GM12878 (cell line): ENCODE measurements at regions not wholly inside any gene's neighbourhood (a gene's known extent, or its start where the extent isn't known, plus 50 kb on each side); places are given as distances from the start of the nearest gene placed in this dataset.

Experiments
- ATAC-seq: fragments of 200-7000 bp; cut with Tn5 transposase; 3 replicates; pipeline ENCODE4 v1.9.1; 2020; ENCODE audit warnings: mild to moderate bottlenecking, moderate library complexity
- BruUV-seq: library from RNA; stranded (reverse); fragments of 400-500 nt; replicated peaks from 2 replicates; lab custom pipeline; 2021; lab: Mats Ljungman, UMichigan
- CTCF ChIA-PET: fragments of 300-600 bp; sonication (Branson Sonifier 250); formaldehyde crosslinking; extraction: SDS; loops from one replicate; lab custom pipeline; 2021; ENCODE audit warnings: inconsistent platforms; lab: Yijun Ruan, JAX
- POLR2A ChIA-PET: fragments of 350-600 bp; formaldehyde crosslinking; extraction: SDS; loops from one replicate; lab custom pipeline; 2021; ENCODE audit warnings: inconsistent platforms; lab: Charles Lee
- RAD21 ChIA-PET: fragments of 300-600 bp; sonication (Branson Sonifier 250); formaldehyde crosslinking; loops from one replicate; lab custom pipeline; 2023; ENCODE audit warnings: antibody characterized with exemption; ENCODE audit not compliant: unreplicated experiment; lab: Charles Lee
- SMC1A ChIA-PET: fragments of 300-600 bp; sonication (Branson Sonifier 250); formaldehyde crosslinking; loops from one replicate; lab custom pipeline; 2023; ENCODE audit not compliant: unreplicated experiment, uncharacterized antibody; lab: Charles Lee
- DNase-seq: peaks from one replicate; pipeline ENCODE4 v3.0.0-alpha.2; 2011; ENCODE audit warnings: low read depth, low spot score
- FAIRE-seq: peaks from 3 replicates; lab custom pipeline; 2011; peaks lifted over from hg19 to GRCh38; lab: Jason Lieb, UNC
- H2AFZ ChIP-seq: 2 replicates; pipeline ENCODE4 v1.6.0; 2011; ENCODE audit warnings: low read depth, low read length, control low read depth; ENCODE audit not compliant: control insufficient read depth
- H3K27ac ChIP-seq: 2 replicates; pipeline ENCODE4 v1.5.1; 2011; ENCODE audit warnings: control low read depth; ENCODE audit not compliant: control insufficient read depth, insufficient read depth
- H3K27me3 ChIP-seq, 2 experiments: replicated peaks in 1 of 2; 2 replicates each; pipeline versions ENCODE4 v1.6.0 to v1.6.1; 2011; ENCODE audit warnings: low read length in 1 of 2; ENCODE audit not compliant: control insufficient read depth in 2 of 2, insufficient read depth in 2 of 2
- H3K36me3 ChIP-seq, 2 experiments: 2 replicates each; pipeline ENCODE4 v1.5.1; 2011; ENCODE audit warnings: low read length in 1 of 2; ENCODE audit not compliant: control insufficient read depth in 2 of 2, insufficient read depth in 2 of 2
- H3K4me1 ChIP-seq: 2 replicates; pipeline ENCODE4 v1.6.1; 2011; ENCODE audit warnings: mild to moderate bottlenecking, low read length, moderate library complexity, mixed read lengths; ENCODE audit not compliant: control insufficient read depth, insufficient read depth
- H3K4me2 ChIP-seq: 2 replicates; pipeline ENCODE4 v1.6.0; 2011; ENCODE audit warnings: control low read depth; ENCODE audit not compliant: control insufficient read depth, insufficient read depth
- H3K4me3 ChIP-seq: fragments of 200-600 bp; sonication (generic); 2 replicates; pipeline ENCODE4 v1.5.1; 2016
- H3K79me2 ChIP-seq: 2 replicates; pipeline ENCODE4 v1.6.0; 2011; ENCODE audit warnings: low read length; ENCODE audit not compliant: control insufficient read depth, insufficient read depth
- H3K9ac ChIP-seq: 2 replicates; pipeline ENCODE4 v1.8.0; 2011; ENCODE audit warnings: low read length, control low read depth, mixed read lengths; ENCODE audit not compliant: control insufficient read depth, insufficient read depth
- H3K9me3 ChIP-seq: replicated peaks from 3 replicates; pipeline ENCODE4 v1.5.1; 2011; ENCODE audit warnings: mild to moderate bottlenecking, low read length; ENCODE audit not compliant: control insufficient read depth, insufficient read depth
- H4K20me1 ChIP-seq: 2 replicates; pipeline ENCODE4 v1.6.0; 2011; ENCODE audit not compliant: control insufficient read depth, insufficient read depth
- BCL11A ChIP-seq: IDR thresholded peaks from 2 replicates; pipeline ENCODE4 v1.6.1; 2011; ENCODE audit warnings: low read depth, low read length
- DPF2 ChIP-seq: fragments of 450-650 bp; IDR thresholded peaks from 2 replicates; pipeline ENCODE4 v1.6.1; 2017; ENCODE audit warnings: mild to moderate bottlenecking
- HDAC2 ChIP-seq: fragments of 200-600 bp; sonication (generic); IDR thresholded peaks from 2 replicates; pipeline ENCODE4 v1.6.1; 2017
- POLR2AphosphoS5 ChIP-seq: IDR thresholded peaks from 2 replicates; pipeline ENCODE4 v1.6.1; 2011; ENCODE audit warnings: mild to moderate bottlenecking, low read length, inconsistent platforms
- RAD51 ChIP-seq: fragments of 450-650 bp; IDR thresholded peaks from 2 replicates; pipeline ENCODE4 v1.6.1; 2016; ENCODE audit warnings: moderate library complexity, mild to moderate bottlenecking, inconsistent platforms
- WGBS: methylation state at CpG from one replicate; pipeline ENCODE4 v1.1.6; 2016; ENCODE audit warnings: low lambda C conversion rate; ENCODE audit not compliant: insufficient replicate concordance, insufficient coverage; ENCODE audit errors: missing lambda C conversion rate; 5-methylcytosine and 5-hydroxymethylcytosine counted together
- in situ Hi-C: fragments of 300-500 bp; cut with MboI; formaldehyde crosslinking; loops from 9 replicates; pipeline ENCODE4 v1.14.3; 2018; ENCODE audit warnings: mixed read lengths
- intact Hi-C: fragments of 100-400 bp; cut with micrococcal nuclease; formaldehyde crosslinking; loops from one replicate; pipeline ENCODE4 v1.14.2; 2022; ENCODE audit not compliant: unreplicated experiment
- TF ChIP-seq, protein P1 (sequence below): fragments of 450-650 bp; IDR thresholded peaks from 2 replicates; pipeline ENCODE4 v1.6.1; 2017; ENCODE audit warnings: mild to moderate bottlenecking, moderate library complexity
- TF ChIP-seq, protein P2 (sequence below): fragments of 450-650 bp; IDR thresholded peaks from 2 replicates; pipeline ENCODE4 v1.6.1; 2017; ENCODE audit warnings: mild to moderate bottlenecking
- TF ChIP-seq, protein P3 (sequence below): fragments of 450-650 bp; IDR thresholded peaks from 2 replicates; pipeline ENCODE4 v1.6.1; 2016; ENCODE audit warnings: mild to moderate bottlenecking, moderate library complexity, borderline replicate concordance
- TF ChIP-seq, protein P4 (sequence below): fragments of 450-650 bp; IDR thresholded peaks from 2 replicates; pipeline ENCODE4 v1.6.1; 2016; ENCODE audit warnings: mild to moderate bottlenecking

DNA sequence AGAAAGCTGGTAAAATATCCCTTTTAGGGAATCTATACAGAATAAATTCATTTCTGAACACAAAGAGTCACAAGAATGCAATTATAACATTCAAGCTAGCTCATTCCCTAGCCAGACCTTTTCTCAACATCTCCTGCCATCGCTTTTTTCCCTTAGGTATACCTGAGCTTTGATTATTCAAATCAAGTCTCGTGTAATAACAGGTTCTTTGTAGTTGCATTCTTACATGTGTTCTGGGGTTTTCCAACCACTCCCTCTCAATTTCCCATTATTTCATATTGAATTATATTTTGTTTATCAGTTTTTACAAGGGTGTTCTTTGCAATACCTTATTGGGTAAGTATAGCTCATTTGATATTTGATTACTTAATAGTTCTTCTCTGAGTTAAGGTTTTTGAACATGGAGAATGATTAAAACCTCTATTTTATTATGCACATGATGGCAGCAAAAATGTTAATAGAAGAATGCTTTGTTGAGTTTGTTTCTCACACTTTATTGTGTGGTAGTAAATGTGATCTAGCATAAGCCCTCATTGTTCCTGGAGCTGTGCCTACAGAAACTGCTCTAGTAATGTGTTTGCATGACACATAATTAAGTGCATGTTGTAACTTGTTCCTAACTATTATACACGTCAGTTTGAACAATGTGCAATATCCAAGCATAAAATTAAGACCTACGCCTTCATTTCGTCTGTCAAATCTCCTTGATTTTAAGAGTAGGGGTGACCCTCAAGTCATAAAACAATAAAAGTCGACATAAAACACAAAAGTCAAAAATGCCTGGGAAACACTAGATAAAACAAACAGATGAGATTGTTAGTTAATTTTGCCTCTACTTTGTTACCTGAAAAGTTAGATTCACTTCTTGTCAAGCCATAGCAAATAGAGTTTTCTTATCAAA is 124.0 kb upstream of the POF1B start:
- 37% methylated on average over 6 of the region's 6 CpGs for WGBS
- POLR2A ChIA-PET = no interaction called here
- TF ChIP-seq, protein P1, sequence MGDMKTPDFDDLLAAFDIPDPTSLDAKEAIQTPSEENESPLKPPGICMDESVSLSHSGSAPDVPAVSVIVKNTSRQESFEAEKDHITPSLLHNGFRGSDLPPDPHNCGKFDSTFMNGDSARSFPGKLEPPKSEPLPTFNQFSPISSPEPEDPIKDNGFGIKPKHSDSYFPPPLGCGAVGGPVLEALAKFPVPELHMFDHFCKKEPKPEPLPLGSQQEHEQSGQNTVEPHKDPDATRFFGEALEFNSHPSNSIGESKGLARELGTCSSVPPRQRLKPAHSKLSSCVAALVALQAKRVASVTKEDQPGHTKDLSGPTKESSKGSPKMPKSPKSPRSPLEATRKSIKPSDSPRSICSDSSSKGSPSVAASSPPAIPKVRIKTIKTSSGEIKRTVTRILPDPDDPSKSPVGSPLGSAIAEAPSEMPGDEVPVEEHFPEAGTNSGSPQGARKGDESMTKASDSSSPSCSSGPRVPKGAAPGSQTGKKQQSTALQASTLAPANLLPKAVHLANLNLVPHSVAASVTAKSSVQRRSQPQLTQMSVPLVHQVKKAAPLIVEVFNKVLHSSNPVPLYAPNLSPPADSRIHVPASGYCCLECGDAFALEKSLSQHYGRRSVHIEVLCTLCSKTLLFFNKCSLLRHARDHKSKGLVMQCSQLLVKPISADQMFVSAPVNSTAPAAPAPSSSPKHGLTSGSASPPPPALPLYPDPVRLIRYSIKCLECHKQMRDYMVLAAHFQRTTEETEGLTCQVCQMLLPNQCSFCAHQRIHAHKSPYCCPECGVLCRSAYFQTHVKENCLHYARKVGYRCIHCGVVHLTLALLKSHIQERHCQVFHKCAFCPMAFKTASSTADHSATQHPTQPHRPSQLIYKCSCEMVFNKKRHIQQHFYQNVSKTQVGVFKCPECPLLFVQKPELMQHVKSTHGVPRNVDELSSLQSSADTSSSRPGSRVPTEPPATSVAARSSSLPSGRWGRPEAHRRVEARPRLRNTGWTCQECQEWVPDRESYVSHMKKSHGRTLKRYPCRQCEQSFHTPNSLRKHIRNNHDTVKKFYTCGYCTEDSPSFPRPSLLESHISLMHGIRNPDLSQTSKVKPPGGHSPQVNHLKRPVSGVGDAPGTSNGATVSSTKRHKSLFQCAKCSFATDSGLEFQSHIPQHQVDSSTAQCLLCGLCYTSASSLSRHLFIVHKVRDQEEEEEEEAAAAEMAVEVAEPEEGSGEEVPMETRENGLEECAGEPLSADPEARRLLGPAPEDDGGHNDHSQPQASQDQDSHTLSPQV = no peak
- TF ChIP-seq HDAC2 (no peak), POLR2AphosphoS5 (no peak), DPF2 (no peak), RAD51 (no peak), BCL11A (no peak)
- TF ChIP-seq, protein P2, sequence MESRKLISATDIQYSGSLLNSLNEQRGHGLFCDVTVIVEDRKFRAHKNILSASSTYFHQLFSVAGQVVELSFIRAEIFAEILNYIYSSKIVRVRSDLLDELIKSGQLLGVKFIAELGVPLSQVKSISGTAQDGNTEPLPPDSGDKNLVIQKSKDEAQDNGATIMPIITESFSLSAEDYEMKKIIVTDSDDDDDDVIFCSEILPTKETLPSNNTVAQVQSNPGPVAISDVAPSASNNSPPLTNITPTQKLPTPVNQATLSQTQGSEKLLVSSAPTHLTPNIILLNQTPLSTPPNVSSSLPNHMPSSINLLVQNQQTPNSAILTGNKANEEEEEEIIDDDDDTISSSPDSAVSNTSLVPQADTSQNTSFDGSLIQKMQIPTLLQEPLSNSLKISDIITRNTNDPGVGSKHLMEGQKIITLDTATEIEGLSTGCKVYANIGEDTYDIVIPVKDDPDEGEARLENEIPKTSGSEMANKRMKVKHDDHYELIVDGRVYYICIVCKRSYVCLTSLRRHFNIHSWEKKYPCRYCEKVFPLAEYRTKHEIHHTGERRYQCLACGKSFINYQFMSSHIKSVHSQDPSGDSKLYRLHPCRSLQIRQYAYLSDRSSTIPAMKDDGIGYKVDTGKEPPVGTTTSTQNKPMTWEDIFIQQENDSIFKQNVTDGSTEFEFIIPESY = no peak
- TF ChIP-seq, protein P3, sequence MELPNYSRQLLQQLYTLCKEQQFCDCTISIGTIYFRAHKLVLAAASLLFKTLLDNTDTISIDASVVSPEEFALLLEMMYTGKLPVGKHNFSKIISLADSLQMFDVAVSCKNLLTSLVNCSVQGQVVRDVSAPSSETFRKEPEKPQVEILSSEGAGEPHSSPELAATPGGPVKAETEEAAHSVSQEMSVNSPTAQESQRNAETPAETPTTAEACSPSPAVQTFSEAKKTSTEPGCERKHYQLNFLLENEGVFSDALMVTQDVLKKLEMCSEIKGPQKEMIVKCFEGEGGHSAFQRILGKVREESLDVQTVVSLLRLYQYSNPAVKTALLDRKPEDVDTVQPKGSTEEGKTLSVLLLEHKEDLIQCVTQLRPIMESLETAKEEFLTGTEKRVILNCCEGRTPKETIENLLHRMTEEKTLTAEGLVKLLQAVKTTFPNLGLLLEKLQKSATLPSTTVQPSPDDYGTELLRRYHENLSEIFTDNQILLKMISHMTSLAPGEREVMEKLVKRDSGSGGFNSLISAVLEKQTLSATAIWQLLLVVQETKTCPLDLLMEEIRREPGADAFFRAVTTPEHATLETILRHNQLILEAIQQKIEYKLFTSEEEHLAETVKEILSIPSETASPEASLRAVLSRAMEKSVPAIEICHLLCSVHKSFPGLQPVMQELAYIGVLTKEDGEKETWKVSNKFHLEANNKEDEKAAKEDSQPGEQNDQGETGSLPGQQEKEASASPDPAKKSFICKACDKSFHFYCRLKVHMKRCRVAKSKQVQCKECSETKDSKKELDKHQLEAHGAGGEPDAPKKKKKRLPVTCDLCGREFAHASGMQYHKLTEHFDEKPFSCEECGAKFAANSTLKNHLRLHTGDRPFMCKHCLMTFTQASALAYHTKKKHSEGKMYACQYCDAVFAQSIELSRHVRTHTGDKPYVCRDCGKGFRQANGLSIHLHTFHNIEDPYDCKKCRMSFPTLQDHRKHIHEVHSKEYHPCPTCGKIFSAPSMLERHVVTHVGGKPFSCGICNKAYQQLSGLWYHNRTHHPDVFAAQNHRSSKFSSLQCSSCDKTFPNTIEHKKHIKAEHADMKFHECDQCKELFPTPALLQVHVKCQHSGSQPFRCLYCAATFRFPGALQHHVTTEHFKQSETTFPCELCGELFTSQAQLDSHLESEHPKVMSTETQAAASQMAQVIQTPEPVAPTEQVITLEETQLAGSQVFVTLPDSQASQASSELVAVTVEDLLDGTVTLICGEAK = no peak
- TF ChIP-seq, protein P4, sequence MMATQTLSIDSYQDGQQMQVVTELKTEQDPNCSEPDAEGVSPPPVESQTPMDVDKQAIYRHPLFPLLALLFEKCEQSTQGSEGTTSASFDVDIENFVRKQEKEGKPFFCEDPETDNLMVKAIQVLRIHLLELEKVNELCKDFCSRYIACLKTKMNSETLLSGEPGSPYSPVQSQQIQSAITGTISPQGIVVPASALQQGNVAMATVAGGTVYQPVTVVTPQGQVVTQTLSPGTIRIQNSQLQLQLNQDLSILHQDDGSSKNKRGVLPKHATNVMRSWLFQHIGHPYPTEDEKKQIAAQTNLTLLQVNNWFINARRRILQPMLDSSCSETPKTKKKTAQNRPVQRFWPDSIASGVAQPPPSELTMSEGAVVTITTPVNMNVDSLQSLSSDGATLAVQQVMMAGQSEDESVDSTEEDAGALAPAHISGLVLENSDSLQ = no peak

More for the DNA sequence above, 124.0 kb upstream of the POF1B start:
- Histone ChIP-seq H3K27ac (no peak overlapping the region), H3K9me3 (no peaks in the 10 kb centered on the region), H3K4me1 (no peaks in the 10 kb centered on the region), H3K79me2 (no peaks in the 10 kb centered on the region), H3K36me3 (no peaks in the 10 kb centered on the region), H3K4me3 (no peak overlapping the region), H2AFZ (no peak overlapping the region), H3K27me3 (no peaks in the 10 kb centered on the region), H4K20me1 (no peaks in the 10 kb centered on the region), H3K4me2 (no peak overlapping the region), H3K9ac (no peak overlapping the region)
- no TSS peak for BruUV-seq
- intact Hi-C loops (no loop called here), in situ Hi-C loops (no loop called here)
- DNase-seq (no peak), FAIRE-seq (no peak), ATAC-seq (no peak)
- ChIA-PET SMC1A (interaction anchor here (0.9 to 1.4 kb wide), 2 partner anchors 12 to 252 kb away, joined by 3 read pairs; no protein-coding TSS in a partner anchor), RAD21 (no interaction called here), CTCF (interaction anchor here (0.7 to 1.5 kb wide), 3 partner anchors 9 to 392 kb away, joined by 3 to 4 read pairs (median 3); no protein-coding TSS in a partner anchor)
